ENCODE measurements at regions not wholly inside any gene's neighbourhood (a gene's known extent, or its start where the extent isn't known, plus 50 kb on each side); places are given as distances from the start of the nearest gene placed in this dataset.

- H3K4me3 Mint-ChIP-seq, result no peak overlapping the region
- CTCF ChIA-PET, result no interaction called here
Observed at GRCh38 chr10:53572799-53573198, 800.2 kb upstream of the MBL2 start.

DNA sequence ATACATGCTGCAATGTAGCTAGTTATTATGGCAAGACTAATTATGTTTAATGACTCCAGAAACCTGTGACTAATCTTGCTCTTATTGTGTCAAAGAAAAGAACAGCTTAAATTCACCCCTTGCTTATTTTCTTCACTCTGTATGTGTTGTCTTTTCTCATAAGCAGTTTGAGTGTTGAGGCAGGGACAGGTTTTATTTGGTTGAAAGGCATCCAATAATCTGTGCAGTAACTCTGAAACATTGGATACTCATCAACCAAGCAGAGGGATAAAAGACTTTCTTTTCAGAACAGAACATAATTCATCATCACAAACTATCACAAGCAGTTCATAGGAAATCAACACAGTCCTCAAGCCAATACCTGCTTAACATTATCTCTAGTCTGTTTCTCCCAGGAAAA is 797.6 kb upstream of the MBL2 start:
- Mint-ChIP-seq H3K4me3 (no peak overlapping the region), H3K27me3 (no peaks in the 10 kb centered on the region), H3K4me1 (ENCODE audit: low read depth) (no peaks in the 10 kb centered on the region), H3K36me3 (ENCODE audit: low read depth) (no peaks in the 10 kb centered on the region), H3K27ac (no peak overlapping the region), H3K9me3 (peaks cover 11% of the 10 kb centered on the region)
- intact Hi-C loops (cut with micrococcal nuclease), result no loop called here
- no peak for TF ChIP-seq CTCF (IDR thresholded peaks at IDR 0.05)
- ATAC-seq (no peak), DNase-seq (no peak)
- CTCF ChIA-PET, result no interaction called here
- POLR2A ChIA-PET, result no interaction called here

More at GRCh38 chr10:53572799-53573198, 800.2 kb upstream of the MBL2 start:
- intact Hi-C loops (cut with micrococcal nuclease), result no loop called here
- Mint-ChIP-seq H3K27ac (no peak overlapping the region), H3K4me1 (ENCODE audit: low read depth) (no peaks in the 10 kb centered on the region), H3K27me3 (no peaks in the 10 kb centered on the region), H3K9me3 (peaks cover 4% of the 10 kb centered on the region), H3K36me3 (ENCODE audit: low read depth) (no peaks in the 10 kb centered on the region)
- DNase-seq, result no peak
- no peak for ATAC-seq
- POLR2A ChIA-PET, result no interaction called here
- TF ChIP-seq CTCF (IDR thresholded peaks at IDR 0.05), result no peak

GRCh38 chr10:53569455-53569854 is 796.9 kb upstream of the MBL2 start:
- POLR2A ChIA-PET, result no interaction called here
- CTCF ChIA-PET, result no interaction called here
- intact Hi-C loops (cut with micrococcal nuclease), result no loop called here
- H3K27me3 Mint-ChIP-seq, result no peaks in the 10 kb centered on the region
- no peaks in the 10 kb centered on the region for H3K4me1 Mint-ChIP-seq (ENCODE audit: low read depth)
- ATAC-seq, result no peak
- DNase-seq, result no peak
- H3K4me3 Mint-ChIP-seq, result no peak overlapping the region
- no peak overlapping the region for H3K27ac Mint-ChIP-seq
- H3K36me3 Mint-ChIP-seq (ENCODE audit: low read depth), result no peaks in the 10 kb centered on the region
- TF ChIP-seq CTCF (IDR thresholded peaks at IDR 0.05), result no peak
- H3K9me3 Mint-ChIP-seq, result peaks cover 11% of the 10 kb centered on the region

GRCh38 chr10:53548664-53549063 is 776.1 kb upstream of the MBL2 start:
- H3K36me3 Mint-ChIP-seq (ENCODE audit: low read depth), result no peaks in the 10 kb centered on the region
- CTCF ChIA-PET, result no interaction called here
- no peak for TF ChIP-seq CTCF (IDR thresholded peaks at IDR 0.05)
- H3K27me3 Mint-ChIP-seq, result no peaks in the 10 kb centered on the region
- intact Hi-C loops (cut with micrococcal nuclease), result no loop called here
- H3K9me3 Mint-ChIP-seq, result peaks cover 10% of the 10 kb centered on the region
- POLR2A ChIA-PET, result no interaction called here
- H3K27ac Mint-ChIP-seq, result no peak overlapping the region
- DNase-seq (no peak), ATAC-seq (no peak)
- H3K4me1 Mint-ChIP-seq (ENCODE audit: low read depth), result no peaks in the 10 kb centered on the region
- no peak overlapping the region for H3K4me3 Mint-ChIP-seq

GRCh38 chr10:53547364-53547763 is 774.8 kb upstream of the MBL2 start:
- TF ChIP-seq CTCF (IDR thresholded peaks at IDR 0.05), result no peak
- DNase-seq (no peak), ATAC-seq (no peak)
- H3K4me3 Mint-ChIP-seq, result no peak overlapping the region
- ChIA-PET POLR2A (no interaction called here), CTCF (no interaction called here)
- intact Hi-C loops (cut with micrococcal nuclease), result no loop called here
- peaks cover 13% of the 10 kb centered on the region for H3K9me3 Mint-ChIP-seq
- no peaks in the 10 kb centered on the region for H3K4me1 Mint-ChIP-seq (ENCODE audit: low read depth)
- H3K27me3 Mint-ChIP-seq, result no peaks in the 10 kb centered on the region
- no peaks in the 10 kb centered on the region for H3K36me3 Mint-ChIP-seq (ENCODE audit: low read depth)
- no peak overlapping the region for H3K27ac Mint-ChIP-seq
